Stimulated activated CD4-positive, alpha-beta T cell treated with anti-CD3 and anti-CD28 coated beads, Interleukin-4, amount 100 ng/mL, for 4 hours (primary cell): ENCODE measurements at regions not wholly inside any gene's neighbourhood (a gene's known extent, or its start where the extent isn't known, plus 50 kb on each side); places are given as distances from the start of the nearest gene placed in this dataset.
"Not testable (repeated sequence)": the region's sequence is repeated elsewhere in the genome, so short reads cannot be mapped to it uniquely, and the experiment has no call there.

Experiments
- DNase-seq, 2 experiments: peaks; one replicate each; pipeline ENCODE4 v3.0.0-alpha.2; 2020

DNA sequence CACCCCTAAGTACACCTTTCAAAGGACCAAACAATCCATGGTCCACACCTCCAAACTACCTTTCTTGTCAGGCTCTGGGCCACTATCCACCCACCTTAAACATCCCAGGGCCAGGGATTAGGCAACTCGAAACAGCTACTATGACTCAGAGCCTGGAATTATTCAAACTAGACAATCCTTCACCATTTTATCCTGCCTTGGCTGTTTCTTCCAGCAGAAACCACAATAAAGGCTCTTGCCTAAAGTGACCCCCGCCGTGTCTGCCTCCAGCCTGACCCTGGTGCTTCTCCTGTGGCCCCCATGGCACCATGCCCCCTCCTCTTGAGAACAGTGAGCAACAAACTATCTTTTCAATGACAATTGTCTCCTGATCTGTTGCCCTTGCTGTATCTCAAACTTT is 195.5 kb downstream of the EPM2A start:
- DNase-seq: no peak

DNA sequence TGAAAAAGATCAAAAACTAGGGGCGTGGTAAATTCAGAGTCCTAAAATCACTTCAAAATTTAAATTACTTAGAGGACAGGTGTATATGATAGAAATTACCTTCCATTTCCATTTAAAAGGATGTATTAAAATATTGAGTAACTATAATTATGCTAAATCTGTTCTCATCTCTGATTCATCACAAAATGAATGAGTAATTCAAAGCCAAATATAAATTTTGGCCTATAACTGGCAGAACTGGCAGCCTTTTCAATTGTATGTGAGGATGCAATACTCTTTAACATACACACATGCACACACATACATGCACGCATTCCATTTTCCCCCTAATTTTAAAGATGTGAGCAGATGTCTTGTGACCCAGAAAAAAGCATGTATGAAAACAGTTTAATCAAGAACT is 194.6 kb downstream of the EPM2A start:
- no peak for DNase-seq

DNA sequence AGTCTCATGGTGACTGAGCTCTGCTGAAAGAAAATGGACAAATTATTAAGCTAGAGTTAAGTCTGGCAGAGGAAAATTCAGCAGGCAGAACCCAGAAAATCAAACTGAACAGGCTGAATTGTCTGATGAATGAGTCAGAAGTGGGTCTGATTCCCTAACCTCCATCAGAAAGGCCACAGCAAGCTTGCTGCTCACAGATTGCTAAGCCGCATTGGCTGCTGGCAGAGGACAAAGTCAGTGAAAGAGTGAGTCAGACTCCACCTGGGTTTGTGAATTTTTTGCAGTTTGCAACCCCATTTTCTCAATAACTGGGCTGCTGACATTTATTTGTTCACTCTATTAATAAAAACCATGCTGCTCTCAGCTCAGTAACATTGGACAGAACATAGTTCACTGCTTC is 191.3 kb downstream of the EPM2A start:
- DNase-seq: no peak

DNA sequence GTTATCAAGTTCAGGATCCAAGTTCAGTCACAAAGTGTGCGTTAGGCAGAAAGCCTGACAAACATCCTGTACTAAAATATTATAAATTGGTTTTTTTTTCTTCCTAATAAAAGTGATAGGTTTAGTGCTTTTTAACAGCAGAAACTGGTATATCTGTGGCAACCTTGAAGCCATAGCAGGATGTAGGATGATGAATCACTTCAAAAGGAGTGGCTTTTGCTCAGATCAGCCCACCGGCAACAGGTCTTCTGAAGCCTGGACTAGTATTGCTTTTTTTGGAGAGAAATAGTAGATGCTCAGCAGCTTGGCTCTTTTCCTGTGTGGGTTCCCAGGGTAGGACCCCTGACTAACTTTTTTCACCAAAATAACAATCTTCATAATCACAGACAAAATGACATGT is 190.8 kb downstream of the EPM2A start:
- no peak for DNase-seq

DNA sequence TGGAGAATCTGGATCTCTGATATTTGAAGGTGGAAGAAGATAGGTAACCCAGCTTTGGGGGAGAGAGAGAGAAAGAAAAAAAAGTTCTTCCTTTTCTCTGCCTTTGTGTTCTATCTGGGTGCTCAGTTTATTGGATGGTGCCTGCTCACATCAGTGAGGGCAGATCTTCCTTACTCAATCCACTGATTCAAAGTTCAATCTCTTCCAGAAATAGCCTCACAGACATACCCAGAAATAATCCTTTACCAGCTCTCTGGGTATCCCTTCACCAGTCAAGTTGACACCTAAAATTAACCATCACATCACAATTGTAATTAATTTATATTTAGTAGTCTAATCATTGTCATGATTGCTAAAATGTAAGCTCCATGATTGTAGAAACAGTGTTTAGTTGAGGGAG is 189.1 kb downstream of the EPM2A start:
- DNase-seq: no peak

DNA sequence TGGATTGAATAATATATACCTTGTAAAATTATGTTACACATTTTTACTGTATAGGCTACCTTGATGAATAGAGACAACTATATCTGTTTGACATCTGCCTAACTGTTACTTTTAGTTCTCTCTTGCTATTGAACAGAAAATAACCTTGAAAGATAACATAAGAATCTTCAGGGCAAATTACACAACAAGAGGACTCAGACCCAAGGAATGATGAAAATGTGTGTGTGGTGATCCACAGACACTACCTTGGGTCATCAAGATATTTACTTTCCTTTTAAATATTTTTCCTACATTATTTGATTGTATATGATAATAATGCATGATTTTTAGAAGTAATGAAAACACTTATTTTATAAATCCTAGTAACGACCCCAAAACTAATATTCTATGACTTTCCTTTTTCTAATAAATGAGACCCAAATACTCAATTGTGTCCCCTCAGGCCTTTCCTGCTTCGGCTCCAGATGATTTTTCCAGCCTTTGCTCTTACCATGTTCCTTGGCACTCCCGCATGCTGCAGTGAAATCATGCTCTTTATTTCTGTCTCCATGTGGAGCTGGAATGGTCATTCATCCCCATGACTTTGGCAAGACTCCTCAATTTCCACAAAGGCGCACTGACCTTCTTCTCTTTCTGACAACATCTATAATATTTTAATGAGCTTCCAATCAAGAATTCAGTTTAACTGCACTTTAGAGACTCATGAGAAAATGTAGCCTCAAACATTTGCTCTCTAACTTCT is 187.6 kb downstream of the EPM2A start:
- no peak for DNase-seq

DNA sequence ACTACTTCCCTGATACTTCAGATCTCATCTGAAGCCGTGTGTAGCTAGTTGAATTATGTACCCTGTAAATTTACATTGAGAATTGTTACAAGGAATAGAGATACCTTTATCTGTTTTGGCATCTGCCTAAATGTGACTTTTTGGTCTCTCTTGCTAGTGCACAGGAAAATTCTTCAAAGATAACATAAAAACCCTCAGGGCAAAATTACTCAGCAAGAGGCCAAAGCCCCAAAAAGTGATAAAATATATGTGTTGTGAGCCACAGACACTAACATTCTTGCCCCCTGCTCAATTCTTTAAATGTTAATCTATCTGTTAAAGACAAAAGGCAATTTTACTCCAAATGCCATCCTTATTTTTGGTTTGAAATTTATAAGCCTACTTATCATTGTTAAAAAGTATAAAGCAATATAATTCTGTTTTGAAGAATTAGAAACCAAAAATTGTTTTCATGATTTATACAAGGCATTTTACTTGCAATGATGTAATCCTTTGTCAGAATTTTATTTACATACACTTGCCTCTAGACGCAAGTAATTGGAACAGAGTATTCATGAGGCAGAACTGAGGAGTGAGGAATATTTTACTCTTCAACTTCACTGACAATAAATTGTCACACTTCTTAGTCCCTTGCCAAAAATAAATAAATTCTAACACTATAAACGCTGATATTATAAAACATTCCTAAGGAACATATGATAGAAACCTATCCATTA is 186.2 kb downstream of the EPM2A start:
- DNase-seq: no peak

DNA sequence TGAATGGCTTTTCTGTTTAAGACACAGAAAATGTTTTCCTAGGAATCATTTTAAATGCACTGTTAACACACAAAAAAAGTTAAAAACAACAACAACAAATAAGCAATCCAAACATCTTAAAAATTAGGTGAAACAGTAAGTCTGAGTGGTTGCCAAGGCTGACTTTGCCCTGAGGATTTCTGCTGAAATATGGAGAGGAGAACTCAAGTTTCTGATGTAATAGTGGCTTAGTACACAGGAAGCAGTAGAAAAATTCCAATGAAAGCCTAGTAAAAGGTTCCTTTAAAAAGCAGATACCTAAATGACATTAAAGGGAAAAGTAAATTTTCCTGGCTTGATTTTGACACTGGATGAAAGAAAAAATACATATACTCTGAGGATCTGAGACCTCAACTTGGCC is 184.2 kb downstream of the EPM2A start:
- no peak for DNase-seq

DNA sequence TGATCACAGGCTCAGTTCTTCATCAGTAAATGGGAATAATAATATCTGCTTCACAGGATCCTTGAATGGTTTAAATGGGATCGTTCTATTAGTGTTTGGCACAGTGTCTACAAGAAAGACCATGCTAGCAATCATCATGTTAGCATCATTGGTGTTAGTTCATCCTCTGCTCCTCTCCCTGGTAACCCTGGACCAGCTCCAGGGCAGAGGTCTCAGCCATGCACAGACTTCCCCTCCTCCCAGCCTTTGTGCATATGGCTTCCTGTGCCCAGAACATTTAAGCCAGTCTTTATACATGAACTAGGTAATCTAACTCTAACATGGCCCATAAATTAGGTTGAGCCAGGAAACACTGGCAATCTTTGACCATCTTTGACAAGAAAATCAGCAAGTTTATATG is 180.2 kb downstream of the EPM2A start:
- no peak for DNase-seq

DNA sequence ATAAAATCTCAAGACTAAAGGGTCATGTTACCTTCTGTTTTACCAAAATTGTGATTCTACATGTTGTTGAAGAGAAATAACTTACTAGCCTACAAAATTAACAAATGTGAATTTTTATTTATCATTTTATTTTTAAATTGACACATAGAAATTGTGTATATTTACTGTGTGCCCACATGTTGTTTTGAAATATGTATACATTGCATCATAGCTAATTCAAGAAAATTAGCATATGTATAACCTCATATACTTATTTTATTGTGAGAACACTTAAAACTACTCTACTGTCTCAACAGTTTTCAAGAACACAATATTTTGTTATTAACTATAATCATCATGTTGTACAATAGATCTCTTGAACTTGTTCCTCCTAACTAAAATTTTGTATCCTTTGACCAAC is 177.8 kb downstream of the EPM2A start:
- DNase-seq: no peak

DNA sequence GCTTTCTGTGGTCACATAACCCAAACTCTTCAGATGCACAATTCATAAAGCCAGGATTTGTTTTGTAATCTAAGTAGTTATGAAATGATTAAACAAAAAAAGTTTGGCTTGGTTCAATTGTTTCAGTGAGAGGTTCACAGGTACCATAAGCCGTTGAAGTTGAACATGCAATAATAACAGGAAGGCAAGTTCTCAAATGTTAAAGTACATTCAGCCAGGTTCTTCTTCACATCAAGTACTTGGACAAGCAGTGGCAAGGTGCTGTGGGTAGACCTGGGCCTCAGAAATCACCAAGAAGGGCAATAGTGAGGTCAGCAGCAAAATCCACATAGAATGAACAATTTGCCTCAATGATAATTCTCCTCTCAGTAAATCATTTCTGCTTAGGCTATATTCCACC is 175.5 kb downstream of the EPM2A start:
- DNase-seq: no peak

DNA sequence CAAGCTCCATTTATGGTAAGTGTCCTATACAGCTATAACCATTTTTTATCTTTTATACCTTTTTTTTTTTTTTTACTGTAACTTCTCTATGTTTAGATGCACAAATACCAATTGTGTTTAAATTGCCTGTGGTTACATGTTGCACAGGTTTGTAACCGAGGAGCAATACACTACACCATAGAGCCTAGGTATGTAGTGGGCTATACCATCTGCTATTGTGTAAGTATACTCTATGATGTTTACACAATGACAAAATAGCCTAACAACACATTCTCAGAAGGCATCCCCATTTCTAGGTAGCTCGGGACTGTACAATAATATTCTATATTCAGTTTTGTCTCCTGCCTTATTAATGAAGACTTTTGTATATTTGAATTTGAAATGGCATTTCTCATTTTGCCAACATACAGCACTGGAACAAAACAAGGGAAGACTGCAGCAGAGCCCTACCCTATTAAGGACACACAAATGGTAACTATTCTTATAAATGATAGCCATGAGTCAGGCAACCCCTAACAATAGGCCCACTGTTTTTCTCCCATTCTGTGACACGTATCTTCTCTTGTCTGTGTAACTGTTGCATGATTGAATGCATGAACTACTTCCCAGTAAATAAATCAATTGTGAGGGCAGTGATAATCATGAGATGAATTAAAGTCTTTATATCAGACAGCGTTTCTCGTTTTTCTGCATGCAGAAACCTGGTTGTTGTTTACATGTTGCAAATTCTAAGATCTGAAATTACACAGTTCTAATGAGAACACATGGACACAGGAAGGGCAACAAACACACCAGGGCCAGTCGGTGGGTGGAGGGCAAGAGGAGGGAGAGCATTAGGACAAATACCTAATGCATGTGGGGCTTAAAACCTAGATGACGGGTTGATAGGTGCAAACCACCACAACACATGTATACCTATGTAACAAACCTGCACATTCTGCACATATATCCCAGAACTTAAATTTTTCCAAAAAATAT is 173.9 kb downstream of the EPM2A start:
- no peak for DNase-seq

DNA sequence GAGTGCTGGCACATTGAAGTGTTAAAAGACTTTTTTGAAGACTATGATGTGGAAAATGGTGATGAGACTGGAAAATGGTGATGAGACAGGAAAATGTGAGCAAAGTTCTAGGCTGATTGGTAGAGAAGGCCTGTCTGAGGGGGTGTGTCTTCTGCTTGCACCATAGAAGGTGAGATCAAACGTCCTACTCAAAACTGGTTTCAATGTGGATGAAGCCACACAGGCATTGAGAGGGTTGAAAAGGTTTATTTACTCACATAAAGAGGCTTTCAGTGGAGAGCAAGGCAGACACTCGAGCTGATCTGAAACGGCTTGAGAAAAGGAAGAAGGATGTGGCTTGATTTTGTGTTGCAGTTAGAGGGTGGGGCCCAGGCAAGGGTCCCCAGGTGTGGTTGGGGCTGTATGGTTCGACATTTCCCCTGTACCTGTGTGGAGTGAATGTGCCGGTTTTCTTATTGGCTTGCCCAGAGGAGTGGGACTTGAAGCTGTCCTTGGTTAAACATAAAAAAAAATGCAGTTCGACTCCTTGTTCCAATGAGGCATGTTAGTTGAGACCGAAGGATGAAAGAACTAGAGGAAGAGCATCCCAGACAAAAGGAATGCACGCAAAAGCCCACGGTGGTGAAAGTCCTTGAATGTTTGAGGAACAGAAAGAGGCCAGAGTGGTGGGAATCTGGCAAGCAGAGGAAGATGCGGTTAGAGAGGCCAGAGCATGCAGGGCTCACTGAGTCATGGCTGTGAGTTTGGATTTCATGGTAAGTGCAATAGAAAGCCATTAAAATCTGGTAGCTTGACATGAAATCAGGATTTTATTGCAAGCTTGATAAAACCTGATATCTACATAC is 172.3 kb downstream of the EPM2A start:
- no peak for DNase-seq

DNA sequence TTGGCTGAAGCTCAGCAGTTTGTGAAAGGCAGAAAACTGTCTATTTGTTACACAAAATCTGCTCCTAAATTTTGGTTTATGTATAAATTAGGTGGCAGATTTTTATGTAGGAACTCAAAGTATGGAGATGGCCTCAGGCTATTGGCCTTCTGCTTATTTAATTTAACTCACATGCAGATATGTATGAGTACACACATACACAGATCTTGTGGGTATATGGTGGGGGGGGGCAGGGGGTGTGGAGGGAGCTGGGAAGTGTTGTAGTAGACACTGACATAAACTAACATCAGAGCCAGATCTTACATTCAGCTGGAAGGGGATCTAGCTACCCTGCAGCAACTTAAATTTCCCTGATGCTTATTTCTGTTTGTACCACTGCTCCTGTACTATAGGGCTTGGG is 170.8 kb downstream of the EPM2A start:
- no peak for DNase-seq

DNA sequence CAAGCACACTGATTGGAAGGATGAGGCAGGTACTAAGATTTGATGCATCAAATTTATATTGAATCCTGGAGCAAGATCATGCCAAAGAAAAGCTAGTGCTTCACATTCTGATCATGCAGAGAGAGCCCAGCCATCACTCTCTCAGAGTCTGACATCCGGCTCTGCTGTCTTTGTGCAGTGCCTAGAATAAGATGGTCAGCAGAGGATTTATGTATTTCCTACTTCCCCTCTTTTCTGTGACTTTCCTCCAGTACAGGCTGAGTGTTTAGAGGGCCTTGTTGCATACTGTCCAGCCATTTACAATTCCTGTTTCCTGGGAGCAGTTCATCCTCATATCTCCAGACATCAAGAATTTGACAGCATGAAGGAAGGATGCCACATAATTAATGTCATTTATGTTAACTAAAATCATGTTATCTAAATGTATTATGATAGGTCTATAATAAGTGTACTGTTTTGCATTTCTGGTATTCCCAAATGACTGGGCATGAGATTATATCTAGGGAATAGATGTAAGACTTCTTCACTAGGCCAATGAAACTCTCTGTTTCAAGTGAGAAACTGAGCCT is 167.6 kb downstream of the EPM2A start:
- DNase-seq: no peak

DNA sequence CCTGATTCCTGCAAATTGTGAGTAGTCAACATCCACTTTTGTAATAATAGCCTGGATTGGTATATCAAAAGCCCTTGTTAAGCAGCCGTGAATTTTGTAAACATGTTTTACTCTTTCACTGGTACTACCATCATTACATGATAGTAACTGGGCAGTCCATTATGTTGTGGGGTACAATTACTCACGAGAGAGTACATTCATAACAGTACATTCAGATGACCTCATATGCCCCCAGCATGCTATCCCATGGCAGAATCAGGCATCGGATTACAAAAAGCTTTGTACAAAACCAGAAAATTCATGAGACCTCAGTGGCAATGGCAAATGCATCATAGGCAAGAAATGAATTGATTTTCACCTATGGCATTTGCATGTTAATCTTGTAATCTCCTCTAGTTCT is 166.2 kb downstream of the EPM2A start:
- DNase-seq: no peak

DNA sequence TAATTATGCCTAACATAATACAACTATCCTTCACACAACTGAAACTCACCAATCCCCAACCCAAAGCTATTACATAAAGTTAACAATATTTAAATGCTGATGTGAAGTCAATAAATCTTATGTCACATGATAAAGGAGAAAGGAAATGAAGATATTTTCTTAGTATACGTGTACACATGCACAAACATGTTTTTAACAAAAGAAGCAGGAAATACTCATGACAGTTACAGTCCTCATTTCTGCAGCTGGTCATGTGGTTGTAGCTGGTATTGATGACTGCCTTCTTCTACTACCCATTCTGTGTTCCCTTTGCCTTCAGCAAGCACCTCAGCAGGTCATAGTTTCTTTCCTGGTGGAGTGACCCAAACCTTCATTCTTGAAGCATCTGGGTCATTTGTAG is 165.0 kb downstream of the EPM2A start:
- DNase-seq: not testable (repeated sequence)

DNA sequence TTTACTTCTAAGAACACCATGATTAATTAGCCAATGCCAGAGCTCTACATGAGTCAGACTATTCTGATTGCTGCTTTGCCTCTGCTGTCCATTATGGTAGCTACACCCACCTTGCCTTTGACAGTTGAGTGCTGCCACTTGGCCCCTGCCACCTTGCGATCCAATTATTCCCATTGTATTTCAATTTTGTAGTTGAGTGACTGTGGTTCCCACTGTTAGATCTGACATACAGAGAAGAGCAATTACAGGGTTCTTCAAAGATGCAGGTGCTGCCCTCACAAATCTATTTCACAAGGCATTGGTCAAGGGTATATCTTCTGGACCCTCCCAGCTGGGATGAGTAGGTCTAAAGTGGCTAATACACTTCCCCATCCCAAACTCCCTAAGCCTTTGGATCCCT is 161.1 kb downstream of the EPM2A start:
- DNase-seq: not testable (repeated sequence)
